GM12865 (cell line): ENCODE measurements at regions not wholly inside any gene's neighbourhood (a gene's known extent, or its start where the extent isn't known, plus 50 kb on each side); places are given as distances from the start of the nearest gene placed in this dataset.

Experiments
- DNase-seq: peaks from one replicate; pipeline ENCODE4 v3.0.0; 2010; ENCODE audit warnings: low read depth
- H3K4me3 ChIP-seq: 2 replicates; pipeline ENCODE4 v1.5.1; 2011; ENCODE audit warnings: mild to moderate bottlenecking, low read depth, low read length, control low read depth
- CTCF ChIP-seq: IDR thresholded peaks from 2 replicates; pipeline ENCODE4 v1.5.1; 2011; ENCODE audit warnings: low read length, control low read depth, low read depth, inconsistent platforms; ENCODE audit not compliant: insufficient read depth; ENCODE audit errors: missing control alignments

DNA sequence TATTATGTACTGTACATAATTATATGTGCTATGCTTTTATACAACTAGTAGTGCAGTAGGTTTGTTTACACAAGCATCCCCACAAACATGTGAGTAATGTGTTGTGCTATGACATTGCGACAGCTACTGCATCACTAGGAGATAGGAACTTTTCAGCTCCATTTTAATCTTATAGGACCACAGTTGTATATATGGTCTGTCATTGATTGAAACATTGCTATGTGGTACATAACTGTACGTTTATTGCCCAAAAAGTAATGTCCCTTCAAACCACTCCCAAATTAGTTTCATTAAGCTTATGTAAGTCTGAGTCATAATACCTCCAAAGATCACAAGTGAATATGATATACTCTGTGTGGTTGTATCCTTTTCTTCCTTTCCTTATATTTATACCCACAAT, 183.2 kb upstream of the POT1 start:
- no peak for TF ChIP-seq CTCF
- no peak for DNase-seq

GRCh38 chr7:125099519-125099918, 169.9 kb upstream of the POT1 start:
- H3K4me3 ChIP-seq, result no peak overlapping the region
- no peak for DNase-seq
- TF ChIP-seq CTCF, result no peak

More for the DNA sequence above, 183.2 kb upstream of the POT1 start:
- no peak overlapping the region for H3K4me3 ChIP-seq

DNA sequence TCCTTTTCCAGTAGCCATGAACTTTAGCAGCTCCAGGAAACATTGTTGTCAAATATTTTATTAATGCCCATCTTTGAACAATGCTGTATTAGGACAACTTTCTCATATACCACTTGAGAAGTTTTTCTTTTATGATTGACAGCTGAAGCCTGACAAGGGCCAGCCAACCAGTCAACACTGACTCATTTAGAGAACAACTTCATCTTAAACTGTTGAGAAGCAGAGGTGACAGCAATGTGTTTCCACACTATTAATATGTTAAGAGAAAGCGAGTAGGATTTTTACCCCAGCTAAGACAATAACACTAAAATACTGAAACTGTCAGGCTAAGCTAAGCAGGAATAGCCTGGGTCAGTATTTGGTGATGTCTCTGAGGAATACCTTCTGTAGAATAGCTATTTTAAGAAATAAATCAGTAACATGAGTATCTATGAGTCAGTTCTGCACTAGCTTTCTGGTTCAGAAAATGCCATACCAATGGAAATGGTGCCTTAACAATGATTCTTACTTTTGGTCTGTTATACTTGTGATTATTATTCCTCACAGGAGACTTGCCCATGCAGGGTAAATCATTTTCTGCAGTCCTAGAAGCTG, 168.8 kb upstream of the POT1 start:
- no peak overlapping the region for H3K4me3 ChIP-seq
- peak; percentile 17 for DNase-seq
- TF ChIP-seq CTCF, result no peak

DNA sequence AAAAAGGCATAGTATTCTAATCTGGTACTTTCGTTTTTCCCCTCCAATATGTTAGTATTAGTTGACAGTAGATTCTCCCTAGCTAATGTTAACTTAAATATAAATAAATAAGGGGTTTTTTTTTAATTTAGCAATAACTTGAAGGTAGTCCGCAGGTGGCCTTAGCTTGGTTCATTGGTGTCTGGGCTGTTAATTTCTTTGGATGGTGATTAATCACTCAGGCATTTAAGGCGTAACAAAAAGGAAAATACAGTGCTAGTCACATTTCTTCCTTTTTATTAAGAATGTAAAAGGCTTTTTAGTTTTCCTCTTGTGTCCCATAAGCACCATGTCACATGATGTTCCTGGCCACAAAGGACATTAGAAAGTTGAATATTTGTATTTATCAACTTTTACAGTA, 161.0 kb upstream of the POT1 start:
- TF ChIP-seq CTCF, result no peak
- no peak overlapping the region for H3K4me3 ChIP-seq
- no peak for DNase-seq

DNA sequence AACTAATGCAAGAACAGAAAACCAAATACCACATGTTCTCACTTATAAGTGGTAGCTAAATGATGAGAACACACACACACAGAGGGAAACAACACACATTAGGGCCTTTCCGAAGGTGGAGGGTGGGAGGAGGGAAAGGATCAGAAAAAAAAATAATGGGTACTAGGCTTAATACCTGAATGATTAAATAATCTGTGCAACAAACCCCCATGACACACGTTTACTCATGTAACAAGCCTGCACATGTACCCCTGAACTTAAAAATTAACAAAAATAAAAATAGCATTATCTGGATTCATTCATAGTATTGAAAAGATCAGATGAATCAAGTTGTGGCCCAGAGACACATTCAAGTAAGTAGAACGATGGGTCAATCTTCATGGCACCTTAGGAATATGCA, 159.5 kb upstream of the POT1 start:
- no peak for TF ChIP-seq CTCF
- no peak overlapping the region for H3K4me3 ChIP-seq
- no peak for DNase-seq

DNA sequence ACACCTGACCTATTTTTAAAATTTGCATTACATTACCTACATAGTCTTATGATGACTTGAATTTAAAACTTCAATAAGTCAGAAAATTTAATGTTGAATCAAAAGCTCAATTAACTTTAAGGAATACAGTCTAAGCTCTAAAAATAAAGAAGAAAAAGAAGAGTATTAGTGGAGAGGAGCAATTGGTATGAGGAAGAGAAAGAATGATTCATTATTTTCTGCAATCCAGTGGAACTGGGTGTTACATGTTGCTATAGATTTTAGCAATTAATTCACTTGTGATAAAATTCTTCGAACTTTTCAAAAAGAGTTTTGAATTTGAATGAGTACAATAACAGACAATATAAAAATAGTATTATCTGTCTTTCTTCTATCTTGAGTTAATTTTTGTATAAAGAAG, 158.9 kb upstream of the POT1 start:
- DNase-seq, result no peak
- TF ChIP-seq CTCF, result no peak
- no peak overlapping the region for H3K4me3 ChIP-seq

- TF ChIP-seq CTCF, result no peak
- no peak overlapping the region for H3K4me3 ChIP-seq
- DNase-seq, result no peak
Measured at GRCh38 chr7:125085084-125085483, 155.5 kb upstream of the POT1 start.
